ENCODE measurements at regions not wholly inside any gene's neighbourhood (a gene's known extent, or its start where the extent isn't known, plus 50 kb on each side); places are given as distances from the start of the nearest gene placed in this dataset.
A peak's percentile ranks its signal among the peaks of the same experiment; 100 is the strongest.

- no peak for TF ChIP-seq CTCF (IDR thresholded peaks at IDR 0.05; ENCODE audit: low read depth, low read length)
- no peak for DNase-seq (ENCODE audit: low read depth in 2 of 2)
- no peak overlapping the region for H3K4me3 ChIP-seq (replicated peaks in 1 of 2; ENCODE audit: low read depth in 2 of 2, low read length in 2 of 2)
Observed at GRCh38 chr1:232207073-232207866, 422.7 kb downstream of the SIPA1L2 start.

- H3K4me3 ChIP-seq (replicated peaks in 1 of 2; ENCODE audit: low read depth in 2 of 2, low read length in 2 of 2), result no peak overlapping the region
- DNase-seq (ENCODE audit: low read depth in 2 of 2), result peak in 1 of 2 donors; percentile 27
- TF ChIP-seq CTCF (IDR thresholded peaks at IDR 0.05; ENCODE audit: low read depth, low read length), result no peak
Observed at GRCh38 chr1:232204269-232204668, 425.7 kb downstream of the SIPA1L2 start.

- no peak for DNase-seq (ENCODE audit: low read depth in 2 of 2)
- no peak for TF ChIP-seq CTCF (IDR thresholded peaks at IDR 0.05; ENCODE audit: low read depth, low read length)
- H3K4me3 ChIP-seq (replicated peaks in 1 of 2; ENCODE audit: low read depth in 2 of 2, low read length in 2 of 2), result no peak overlapping the region
Observed at GRCh38 chr1:232201024-232201423, 428.9 kb downstream of the SIPA1L2 start.

- DNase-seq (ENCODE audit: low read depth in 2 of 2), result no peak
- no peak for TF ChIP-seq CTCF (IDR thresholded peaks at IDR 0.05; ENCODE audit: low read depth, low read length)
- no peak overlapping the region for H3K4me3 ChIP-seq (replicated peaks in 1 of 2; ENCODE audit: low read depth in 2 of 2, low read length in 2 of 2)
Observed at GRCh38 chr1:232196042-232196441, 433.9 kb downstream of the SIPA1L2 start.

GRCh38 chr1:232194424-232194823 is 435.5 kb downstream of the SIPA1L2 start:
- no peak overlapping the region for H3K4me3 ChIP-seq (replicated peaks in 1 of 2; ENCODE audit: low read depth in 2 of 2, low read length in 2 of 2)
- DNase-seq (ENCODE audit: low read depth in 2 of 2), result no peak
- no peak for TF ChIP-seq CTCF (IDR thresholded peaks at IDR 0.05; ENCODE audit: low read depth, low read length)

- no peak for TF ChIP-seq CTCF (IDR thresholded peaks at IDR 0.05; ENCODE audit: low read depth, low read length)
- no peak for DNase-seq (ENCODE audit: low read depth in 2 of 2)
- H3K4me3 ChIP-seq (replicated peaks in 1 of 2; ENCODE audit: low read depth in 2 of 2, low read length in 2 of 2), result no peak overlapping the region
Observed at GRCh38 chr1:232193451-232193783, 436.5 kb downstream of the SIPA1L2 start.

Data from cardiac fibroblast (primary cell).